T-cell (primary cell): ENCODE measurements at regions not wholly inside any gene's neighbourhood (a gene's known extent, or its start where the extent isn't known, plus 50 kb on each side); places are given as distances from the start of the nearest gene placed in this dataset.

Experiments used
- ATAC-seq, 4 experiments: fragments of 200-7000 bp in 3 of 4; fragments of 150-1000 bp in 1 of 4; cut with Tn5 transposase; replicated peaks in 1 of 4; 1 replicate in 3 of 4; 2 replicates in 1 of 4; pipeline ENCODE4 v1.10.0; 2021; ENCODE audit warnings: moderate library complexity in 3 of 4, mild to moderate bottlenecking in 2 of 4, moderate number of reproducible peaks in 1 of 4
- CTCF ChIA-PET, 2 donors: fragments of 300-600 bp; sonication (Branson Sonifier 250); formaldehyde crosslinking; loops; one replicate each; lab custom pipeline; 2022; ENCODE audit warnings: antibody characterized with exemption in 2 of 2; lab: Charles Lee
- POLR2A ChIA-PET, 2 donors: fragments of 300-600 bp; sonication (Branson Sonifier 250); formaldehyde crosslinking; loops; one replicate each; lab custom pipeline; 2022; ENCODE audit warnings: antibody characterized with exemption in 2 of 2; lab: Charles Lee
- DNase-seq, 35 experiments: peaks; one replicate each; pipeline versions ENCODE4 v3.0.0 to v3.0.0-alpha.2; 2013 to 2023
- H3K27ac ChIP-seq: one replicate; pipeline ENCODE4 v1.5.1; 2013; ENCODE audit warnings: low read length
- H3K27me3 ChIP-seq, 2 experiments: replicated peaks in 1 of 2; 1 replicate in 1 of 2; 2 replicates in 1 of 2; pipeline versions ENCODE4 v1.6.1 to v1.7.0; 2013; ENCODE audit warnings: low read length in 1 of 2, mixed read lengths in 1 of 2; ENCODE audit not compliant: control insufficient read depth in 2 of 2, insufficient read depth in 2 of 2; ENCODE audit errors: extremely low read depth in 1 of 2
- H3K36me3 ChIP-seq, 2 donors: 1 replicate in 1 of 2; 2 replicates in 1 of 2; pipeline versions ENCODE4 v1.6.1 to v1.7.0; 2013; ENCODE audit warnings: low read length in 1 of 2; ENCODE audit not compliant: control insufficient read depth in 2 of 2, insufficient read depth in 1 of 2; ENCODE audit errors: extremely low read depth in 1 of 2
- H3K4me1 ChIP-seq, 2 experiments: 1 replicate in 1 of 2; 2 replicates in 1 of 2; pipeline versions ENCODE4 v1.6.1 to v1.7.0; 2013; ENCODE audit warnings: low read length in 2 of 2, mixed read lengths in 1 of 2; ENCODE audit not compliant: insufficient read depth in 2 of 2, control insufficient read depth in 1 of 2; ENCODE audit errors: extremely low read depth in 1 of 2
- H3K4me3 ChIP-seq, 2 donors: 1 replicate in 1 of 2; 2 replicates in 1 of 2; pipeline versions ENCODE4 v1.5.1 to v1.7.0; 2013; ENCODE audit warnings: mild to moderate bottlenecking in 2 of 2, low read length in 1 of 2, moderate library complexity in 1 of 2; ENCODE audit not compliant: control insufficient read depth in 1 of 2; ENCODE audit errors: extremely low read depth in 1 of 2
- H3K9me3 ChIP-seq: 2 replicates; pipeline ENCODE4 v1.7.0; 2013
- H3K27ac Mint-ChIP-seq, 2 donors: one replicate each; pipeline ENCODE4 v1.8.0; 2020 to 2021; ENCODE audit warnings: mild to moderate bottlenecking in 2 of 2, mixed read lengths in 2 of 2
- H3K27me3 Mint-ChIP-seq, 2 donors: one replicate each; pipeline ENCODE4 v1.8.0; 2021 to 2022; ENCODE audit warnings: mixed read lengths in 2 of 2
- H3K36me3 Mint-ChIP-seq: one replicate; pipeline ENCODE4 v1.8.0; 2021; ENCODE audit warnings: mixed read lengths
- H3K4me1 Mint-ChIP-seq, 3 donors: one replicate each; pipeline ENCODE4 v1.8.0; 2020 to 2022; ENCODE audit warnings: mixed read lengths in 3 of 3, mild to moderate bottlenecking in 1 of 3
- H3K4me3 Mint-ChIP-seq, 3 donors: one replicate each; pipeline ENCODE4 v1.8.0; 2020 to 2022; ENCODE audit warnings: mild to moderate bottlenecking in 3 of 3, mixed read lengths in 3 of 3, moderate library complexity in 3 of 3
- H3K9me3 Mint-ChIP-seq, 3 donors: one replicate each; pipeline ENCODE4 v1.8.0; 2020 to 2022; ENCODE audit warnings: mixed read lengths in 3 of 3
- WGBS: methylation state at CpG from one replicate; pipeline ENCODE4 v1.1.5; 2013; ENCODE audit warnings: missing lambda C conversion rate; ENCODE audit not compliant: insufficient coverage; 5-methylcytosine and 5-hydroxymethylcytosine counted together

DNA sequence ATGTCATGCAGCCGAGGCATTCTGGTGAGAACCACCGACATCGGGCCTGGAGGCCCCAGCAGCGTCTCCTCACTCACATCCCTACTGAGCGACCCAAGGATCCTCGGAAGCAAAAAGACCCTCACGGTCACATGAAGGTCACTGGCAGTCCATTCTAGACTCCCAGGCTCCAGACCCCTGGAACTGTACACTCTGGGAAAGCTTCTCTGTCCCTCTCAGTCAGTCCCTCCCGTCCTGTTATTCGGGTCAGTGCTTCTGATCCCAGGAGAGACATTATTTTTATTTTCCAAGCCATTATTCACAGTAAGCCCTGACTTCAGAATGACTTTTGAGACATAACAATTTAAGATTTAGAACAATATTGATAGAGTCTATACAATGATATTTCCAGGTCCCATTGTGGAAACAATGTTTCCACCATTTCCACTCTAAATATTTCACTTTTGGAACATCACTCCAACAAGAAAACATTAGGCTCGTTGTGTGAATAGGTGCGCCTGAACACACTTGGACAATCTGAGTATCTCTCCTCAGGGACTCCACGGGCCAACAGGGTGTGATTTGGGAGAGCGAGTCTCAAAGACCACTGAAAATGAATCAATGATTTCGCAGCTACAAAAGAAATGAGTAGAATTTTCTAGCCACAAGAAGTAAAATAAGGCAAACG lies 199.7 kb downstream of the SOD2 start:
- ATAC-seq (no peak), DNase-seq (no peak)
- Histone ChIP-seq H3K27ac (no peak overlapping the region), H3K27me3 (peaks cover 0 to 15% of the 10 kb centered on the region in 2 experiments), H3K4me1 (no peaks in the 10 kb centered on the region), H3K36me3 (no peaks in the 10 kb centered on the region), H3K4me3 (no peak overlapping the region), H3K9me3 (no peaks in the 10 kb centered on the region)
- ChIA-PET POLR2A (no interaction called here), CTCF (interaction anchor here in 1 of 2 donors (0.6 kb wide), 1 partner anchor 11 kb away, joined by 4 read pairs; no protein-coding TSS in a partner anchor)
- WGBS: 91% methylated on average over 9 of the region's 15 CpGs
- Mint-ChIP-seq H3K27me3 (peaks cover 12 to 19% of the 10 kb centered on the region in 2 donors), H3K4me1 (no peaks in the 10 kb centered on the region), H3K4me3 (no peak overlapping the region), H3K27ac (no peak overlapping the region), H3K9me3 (peaks cover 0 to 5% (median 4%) of the 10 kb centered on the region in 3 donors), H3K36me3 (no peaks in the 10 kb centered on the region)

DNA sequence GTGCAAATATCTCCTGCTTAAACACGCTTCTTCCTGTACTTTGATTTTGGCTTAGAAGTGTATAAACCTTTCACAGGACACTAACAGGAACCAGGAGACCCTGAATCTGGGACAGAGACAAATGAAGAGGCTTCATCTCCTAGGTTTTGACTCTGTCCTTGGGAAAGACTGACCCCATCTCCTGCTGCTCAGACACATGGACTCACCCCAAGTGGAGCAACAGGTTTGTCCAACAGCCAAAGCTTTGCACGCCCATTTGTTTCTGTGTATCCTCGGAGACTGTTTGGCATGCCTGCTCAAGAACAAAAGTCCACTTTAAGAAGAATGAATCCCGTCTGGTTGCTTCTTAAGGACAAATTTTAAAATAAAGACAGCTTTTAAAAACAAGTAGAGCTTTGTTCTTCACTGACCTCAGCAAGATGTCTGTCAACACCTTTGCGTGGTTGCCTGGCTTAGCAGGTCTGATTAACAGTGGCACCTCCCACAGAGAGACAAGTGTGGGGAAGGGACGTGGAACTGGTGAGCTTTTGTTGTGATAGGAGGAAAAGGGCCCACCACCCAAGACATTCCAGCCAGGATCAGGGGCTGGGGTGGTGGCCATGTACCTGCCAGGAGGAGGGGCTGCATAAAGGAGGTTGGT lies 202.6 kb downstream of the SOD2 start:
- Histone ChIP-seq H3K27me3 (peaks cover 0 to 15% of the 10 kb centered on the region in 2 experiments), H3K27ac (no peak overlapping the region), H3K36me3 (no peaks in the 10 kb centered on the region), H3K4me3 (no peak overlapping the region), H3K9me3 (no peaks in the 10 kb centered on the region), H3K4me1 (no peaks in the 10 kb centered on the region)
- no peak overlapping the region for H3K4me3 Mint-ChIP-seq
- ChIA-PET POLR2A (no interaction called here), CTCF (no interaction called here)
- peaks cover 11 to 16% of the 10 kb centered on the region in 2 donors for H3K27me3 Mint-ChIP-seq
- WGBS: 88% methylated on average over 3 of the region's 6 CpGs
- H3K36me3 Mint-ChIP-seq: no peaks in the 10 kb centered on the region
- H3K27ac Mint-ChIP-seq: no peak overlapping the region
- ATAC-seq (no peak), DNase-seq (no peak)
- no peaks in the 10 kb centered on the region for H3K4me1 Mint-ChIP-seq
- H3K9me3 Mint-ChIP-seq: no peaks in the 10 kb centered on the region

DNA sequence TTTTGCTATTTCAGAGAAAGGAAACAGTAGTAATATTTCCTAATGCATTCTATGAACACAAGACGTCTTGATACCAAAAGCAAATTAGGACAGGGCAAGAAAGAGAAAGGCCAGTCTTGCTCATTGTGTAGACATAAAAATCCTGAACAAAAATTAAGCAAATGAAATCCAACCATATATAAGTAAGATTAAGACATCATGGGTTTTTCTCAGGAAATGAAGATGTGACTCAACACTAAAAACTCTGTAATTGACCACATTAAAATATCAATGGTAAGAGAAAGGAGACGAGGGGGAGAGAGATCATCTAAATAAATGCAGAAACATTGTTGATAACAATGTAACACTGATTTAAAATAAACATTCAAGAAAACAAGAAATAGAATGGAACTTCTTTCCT lies 205.4 kb downstream of the SOD2 start:
- CTCF ChIA-PET: no interaction called here

DNA sequence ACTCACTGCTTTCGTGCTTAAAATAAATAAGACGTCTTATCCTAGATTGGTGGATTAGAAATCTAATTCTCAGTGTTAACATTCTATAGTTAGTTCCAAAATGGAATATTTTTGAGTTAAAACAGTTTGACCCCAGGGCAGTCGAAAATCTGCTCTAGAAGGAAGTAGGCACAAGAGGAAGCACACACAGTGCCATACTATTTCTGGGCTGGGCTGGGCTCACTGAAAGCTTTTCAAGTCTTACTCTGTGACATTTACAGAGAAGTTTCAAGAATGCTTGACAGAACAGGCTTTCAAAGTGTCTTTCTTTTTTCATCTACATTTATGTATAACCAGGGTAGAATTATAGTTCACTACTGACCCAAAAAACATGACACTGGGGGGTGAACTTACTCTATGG lies 209.8 kb downstream of the SOD2 start:
- WGBS: 40% methylated on average over 1 of the region's 3 CpGs
- H3K4me3 ChIP-seq: no peak overlapping the region
- Mint-ChIP-seq H3K4me3 (no peak overlapping the region), H3K9me3 (no peaks in the 10 kb centered on the region), H3K27me3 (peaks cover 23 to 36% of the 10 kb centered on the region in 2 donors), H3K4me1 (no peaks in the 10 kb centered on the region), H3K27ac (no peak overlapping the region), H3K36me3 (no peaks in the 10 kb centered on the region)
- ChIA-PET CTCF (no interaction called here), POLR2A (no interaction called here)
- H3K36me3 ChIP-seq: no peaks in the 10 kb centered on the region
- peaks cover 0 to 11% of the 10 kb centered on the region in 2 experiments for H3K27me3 ChIP-seq
- ATAC-seq: no peak
- DNase-seq: no peak
- H3K4me1 ChIP-seq: no peaks in the 10 kb centered on the region
- H3K9me3 ChIP-seq: no peaks in the 10 kb centered on the region
- H3K27ac ChIP-seq: no peak overlapping the region

More for the DNA sequence above, 205.4 kb downstream of the SOD2 start:
- Histone ChIP-seq H3K9me3 (no peaks in the 10 kb centered on the region), H3K4me1 (no peaks in the 10 kb centered on the region), H3K27me3 (peaks cover 0 to 8% of the 10 kb centered on the region in 2 experiments), H3K4me3 (no peak overlapping the region), H3K36me3 (no peaks in the 10 kb centered on the region), H3K27ac (no peak overlapping the region)
- no peak for ATAC-seq
- WGBS: no CpG with 5 or more reads among the region's 2 CpGs
- Mint-ChIP-seq H3K36me3 (no peaks in the 10 kb centered on the region), H3K27me3 (peaks cover 7 to 15% of the 10 kb centered on the region in 2 donors), H3K4me1 (no peaks in the 10 kb centered on the region), H3K9me3 (no peaks in the 10 kb centered on the region), H3K4me3 (no peak overlapping the region), H3K27ac (no peak overlapping the region)
- POLR2A ChIA-PET: no interaction called here
- DNase-seq: no peak

DNA sequence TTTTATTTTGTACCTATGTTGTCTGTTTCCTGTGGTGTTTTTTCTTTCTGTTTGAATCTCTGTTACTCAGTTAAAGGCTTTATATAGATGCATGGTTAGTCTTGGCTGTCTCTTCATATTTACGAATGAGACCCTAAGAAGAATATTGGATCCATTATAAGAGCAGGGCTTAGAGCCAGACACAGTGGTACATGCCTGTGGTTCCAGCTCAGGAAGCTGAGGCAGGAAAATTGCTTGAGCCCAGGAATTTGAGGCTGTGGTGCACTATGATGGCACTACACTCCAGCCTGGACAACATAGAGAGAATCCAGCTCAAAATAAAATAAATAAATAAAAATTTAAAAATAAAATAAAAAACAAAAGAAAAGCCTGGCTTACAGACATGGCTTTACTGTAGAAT lies 211.1 kb downstream of the SOD2 start:
- Mint-ChIP-seq H3K4me1 (no peaks in the 10 kb centered on the region), H3K9me3 (no peaks in the 10 kb centered on the region), H3K36me3 (no peaks in the 10 kb centered on the region), H3K27me3 (peaks cover 23 to 36% of the 10 kb centered on the region in 2 donors), H3K27ac (no peak overlapping the region), H3K4me3 (no peak overlapping the region)
- H3K27me3 ChIP-seq: peaks cover 0 to 11% of the 10 kb centered on the region in 2 experiments
- H3K9me3 ChIP-seq: no peaks in the 10 kb centered on the region
- no CpG with 5 or more reads among the region's 1 CpG for WGBS
- no peak overlapping the region for H3K4me3 ChIP-seq
- no peaks in the 10 kb centered on the region for H3K36me3 ChIP-seq
- H3K27ac ChIP-seq: no peak overlapping the region
- H3K4me1 ChIP-seq: no peaks in the 10 kb centered on the region
- POLR2A ChIA-PET: no interaction called here
- no peak for ATAC-seq
- CTCF ChIA-PET: no interaction called here
- DNase-seq: no peak

- CTCF ChIA-PET: no interaction called here
- Histone ChIP-seq H3K27ac (no peak overlapping the region), H3K4me3 (no peak overlapping the region), H3K4me1 (no peaks in the 10 kb centered on the region), H3K27me3 (peaks cover 0 to 11% of the 10 kb centered on the region in 2 experiments), H3K36me3 (no peaks in the 10 kb centered on the region), H3K9me3 (no peaks in the 10 kb centered on the region)
- Mint-ChIP-seq H3K9me3 (no peaks in the 10 kb centered on the region), H3K4me3 (no peak overlapping the region), H3K4me1 (no peaks in the 10 kb centered on the region), H3K27me3 (peaks cover 23 to 34% of the 10 kb centered on the region in 2 donors), H3K36me3 (no peaks in the 10 kb centered on the region), H3K27ac (no peak overlapping the region)
- POLR2A ChIA-PET: no interaction called here
- WGBS: 93% methylated on average over 5 of the region's 8 CpGs
- DNase-seq (no peak), ATAC-seq (no peak)
Measured at GRCh38 chr6:159480471-159480870, 212.6 kb downstream of the SOD2 start.
